Neural progenitor cell (in vitro differentiated cells): ENCODE measurements at regions not wholly inside any gene's neighbourhood (a gene's known extent, or its start where the extent isn't known, plus 50 kb on each side); places are given as distances from the start of the nearest gene placed in this dataset.
"Not testable (repeated sequence)": the region's sequence is repeated elsewhere in the genome, so short reads cannot be mapped to it uniquely, and the experiment has no call there.

Source experiments
- CTCF ChIP-seq: fragments of 200-600 bp; sonication (generic); IDR thresholded peaks from 2 replicates; pipeline ENCODE4 v1.5.1; 2017; ENCODE audit warnings: antibody characterized with exemption, mild to moderate bottlenecking
- EZH2phosphoT487 ChIP-seq: fragments of 200-600 bp; sonication (generic); IDR thresholded peaks from 2 replicates; pipeline ENCODE4 v1.6.1; 2017; ENCODE audit warnings: antibody characterized with exemption

- TF ChIP-seq CTCF, EZH2phosphoT487: not testable (repeated sequence)
Observed at GRCh38 chr22:11054681-11055080, 4473.3 kb upstream of the OR11H1 start.
